ENCODE measurements at regions not wholly inside any gene's neighbourhood (a gene's known extent, or its start where the extent isn't known, plus 50 kb on each side); places are given as distances from the start of the nearest gene placed in this dataset.

- no peak for DNase-seq (ENCODE audit: low read depth)
Measured at GRCh38 chrX:30950391-30950790, 61.3 kb upstream of the TAB3 start.

GRCh38 chrX:30949554-30949953 lies 60.5 kb upstream of the TAB3 start:
- no peak for DNase-seq (ENCODE audit: low read depth)

GRCh38 chrX:30948626-30949025 lies 59.6 kb upstream of the TAB3 start:
- no peak for DNase-seq (ENCODE audit: low read depth)

GRCh38 chrX:30948051-30948450 lies 59.0 kb upstream of the TAB3 start:
- DNase-seq (ENCODE audit: low read depth) = no peak

GRCh38 chrX:30943984-30944383 lies 54.9 kb upstream of the TAB3 start:
- no peak for DNase-seq (ENCODE audit: low read depth)

- no peak for DNase-seq (ENCODE audit: low read depth)
Measured at GRCh38 chrX:30941898-30942297, 52.8 kb upstream of the TAB3 start.

GRCh38 chrX:30939928-30940327 lies 50.9 kb upstream of the TAB3 start:
- no peak for DNase-seq (ENCODE audit: low read depth)
